Fibroblast of skin of abdomen (primary cell): ENCODE measurements at regions not wholly inside any gene's neighbourhood (a gene's known extent, or its start where the extent isn't known, plus 50 kb on each side); places are given as distances from the start of the nearest gene placed in this dataset.

ENCODE experiments used
- DNase-seq: peaks from one replicate; pipeline ENCODE4 v3.0.0-alpha.2; 2013

DNA sequence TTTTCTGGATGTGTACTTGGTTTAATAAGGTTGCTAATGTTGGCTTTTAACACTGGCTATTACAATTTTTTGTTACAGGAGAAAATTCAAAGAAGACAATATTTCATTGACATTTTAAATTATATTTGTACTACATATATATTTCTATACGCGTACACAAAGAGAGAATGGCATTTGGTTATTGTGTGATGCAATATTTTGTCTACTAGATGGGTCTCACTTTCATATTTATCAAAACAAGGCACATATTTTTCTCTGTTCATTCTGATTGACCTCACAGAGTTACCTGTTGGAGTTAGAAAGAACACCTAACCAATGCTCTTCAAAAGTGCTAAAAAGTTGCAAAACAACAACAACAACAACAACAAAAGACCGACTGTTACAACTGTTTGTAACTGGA lies 50.2 kb upstream of the VGLL3 start:
- no peak for DNase-seq
